AG08395 (cell line): ENCODE measurements at regions not wholly inside any gene's neighbourhood (a gene's known extent, or its start where the extent isn't known, plus 50 kb on each side); places are given as distances from the start of the nearest gene placed in this dataset.
"Not testable (repeated sequence)": the region's sequence is repeated elsewhere in the genome, so short reads cannot be mapped to it uniquely, and the experiment has no call there.

Source experiments
- DNase-seq: peaks from one replicate; pipeline ENCODE4 v3.0.0; 2012; ENCODE audit warnings: mixed read lengths, low spot score

GRCh38 chr17:33942414-33942813, 312.7 kb upstream of the CCL2 start:
- no peak for DNase-seq

DNA sequence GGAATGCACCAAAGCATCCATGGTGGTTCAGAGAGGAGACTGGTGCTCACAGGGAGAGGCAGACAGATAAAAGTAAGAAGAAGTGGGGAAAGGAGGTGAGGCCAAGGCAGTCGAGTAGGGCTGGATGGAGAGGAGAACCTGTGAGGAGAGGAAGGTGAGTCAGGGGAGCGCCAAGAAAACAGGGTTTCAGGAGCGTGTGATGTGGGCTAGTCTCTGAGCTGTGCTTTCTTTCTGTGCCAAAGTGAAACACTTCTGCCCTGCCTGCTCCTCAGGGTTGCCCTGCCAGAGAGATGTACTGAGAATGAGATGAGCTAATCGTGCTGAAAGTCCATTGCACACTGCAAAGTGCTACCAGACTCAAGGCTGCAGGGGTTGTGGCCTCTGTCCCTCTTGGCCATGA, 310.7 kb upstream of the CCL2 start:
- DNase-seq = no peak

DNA sequence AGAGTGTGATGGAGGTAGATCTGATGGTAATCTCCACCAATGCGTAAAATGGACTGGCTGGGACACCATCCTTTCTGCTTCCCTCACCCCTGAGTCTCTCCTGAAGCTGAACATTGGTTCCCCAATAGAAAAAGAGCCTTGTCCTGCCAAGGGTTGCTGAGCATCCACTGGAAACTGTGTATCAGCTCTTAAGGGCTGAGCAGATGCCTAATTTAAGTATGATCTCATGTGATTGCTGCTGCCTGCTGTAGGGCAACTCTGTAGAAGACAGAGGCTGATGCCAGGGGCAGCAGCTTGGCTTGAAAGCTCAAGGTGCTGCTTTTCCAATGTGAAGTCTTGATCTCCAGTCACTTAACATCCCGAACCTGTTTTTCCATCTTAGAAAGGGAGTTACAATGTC, 310.3 kb upstream of the CCL2 start:
- DNase-seq = no peak

GRCh38 chr17:33945646-33946546, 309.2 kb upstream of the CCL2 start:
- DNase-seq = no peak

GRCh38 chr17:33947762-33948161, 307.3 kb upstream of the CCL2 start:
- no peak for DNase-seq

- no peak for DNase-seq
These were observed 306.8 kb upstream of the CCL2 start for GRCh38 chr17:33948309-33948708.

GRCh38 chr17:33949100-33949499, 306.0 kb upstream of the CCL2 start:
- DNase-seq = peak; percentile 19

- DNase-seq = no peak
These were observed 305.0 kb upstream of the CCL2 start for GRCh38 chr17:33950061-33950460.

GRCh38 chr17:33952425-33952824, 302.7 kb upstream of the CCL2 start:
- no peak for DNase-seq

- DNase-seq = no peak
These were observed 300.5 kb upstream of the CCL2 start for GRCh38 chr17:33954597-33954996.

- no peak for DNase-seq
These were observed 299.6 kb upstream of the CCL2 start for GRCh38 chr17:33955461-33955860.

GRCh38 chr17:33959098-33959497, 296.0 kb upstream of the CCL2 start:
- not testable (repeated sequence) for DNase-seq

- no peak for DNase-seq
These were observed 292.0 kb upstream of the CCL2 start for GRCh38 chr17:33962857-33963655.

DNA sequence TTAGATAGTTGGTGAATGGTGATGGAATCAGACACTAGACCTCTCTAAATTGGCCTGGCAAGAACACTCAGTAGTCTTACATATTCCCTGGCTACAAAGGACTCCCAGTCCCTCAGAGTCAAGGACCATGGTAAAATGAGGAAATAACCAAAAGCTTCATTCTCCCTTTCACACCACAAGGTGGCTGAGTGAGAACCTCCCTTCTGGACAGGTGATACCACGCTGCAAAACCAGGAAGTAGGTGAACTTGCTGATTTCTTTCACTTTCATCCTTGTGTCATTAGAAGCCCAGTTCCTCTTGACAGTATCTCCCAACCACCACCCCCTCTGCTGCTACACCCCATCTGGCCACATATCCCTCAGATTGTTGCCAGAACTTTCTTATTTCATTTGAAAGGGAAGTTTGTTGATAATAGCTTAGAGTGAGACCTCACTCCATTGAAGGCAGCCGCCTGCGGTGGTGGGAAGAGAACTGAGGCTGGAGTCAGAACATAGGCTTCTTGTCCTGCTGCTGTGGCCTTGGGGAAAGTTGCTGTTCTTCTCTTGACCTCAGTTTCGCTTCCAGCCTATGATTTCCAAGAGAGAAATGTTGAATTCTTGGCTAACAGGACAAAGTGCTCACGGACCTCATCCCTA, 290.6 kb upstream of the CCL2 start:
- no peak for DNase-seq

GRCh38 chr17:33966410-33967059, 288.6 kb upstream of the CCL2 start:
- DNase-seq = no peak

DNA sequence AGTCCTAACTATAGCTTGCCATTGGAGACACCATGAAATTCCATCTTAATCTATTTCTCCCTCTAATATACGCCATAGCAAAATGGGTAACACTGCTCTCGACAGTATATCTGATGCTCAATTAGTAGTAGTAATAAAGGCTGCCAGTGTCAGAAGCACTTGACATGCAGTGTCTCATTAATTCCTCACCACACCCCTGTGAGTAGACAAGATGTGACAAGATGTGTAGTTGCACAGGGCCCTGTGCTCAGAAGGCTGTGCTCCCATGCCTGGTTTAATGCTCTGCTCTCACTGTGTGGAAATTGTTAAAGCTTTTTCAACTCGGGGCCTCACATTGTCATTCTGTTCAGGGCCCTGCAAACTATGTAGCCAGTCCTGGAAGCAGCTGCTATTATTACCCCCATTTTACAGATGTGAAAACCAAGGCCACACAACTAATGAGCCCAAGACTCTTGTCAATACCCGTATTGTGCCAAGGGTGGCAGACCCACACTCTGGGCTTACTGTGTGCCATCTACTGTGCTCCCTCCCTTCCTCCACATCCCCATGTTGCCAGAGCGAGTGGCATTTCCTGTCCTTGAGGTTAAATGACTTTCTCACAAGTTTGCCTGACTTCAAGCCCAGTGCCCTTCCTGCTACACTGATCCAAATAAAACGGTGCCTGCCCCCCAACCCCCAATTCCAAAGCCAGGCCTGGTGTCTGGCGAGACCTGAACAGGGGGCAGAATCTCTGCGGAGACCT, 287.3 kb upstream of the CCL2 start:
- DNase-seq = no peak

- peak; percentile 7 for DNase-seq
These were observed 286.6 kb upstream of the CCL2 start for GRCh38 chr17:33968350-33969044.

GRCh38 chr17:33970279-33970678, 284.8 kb upstream of the CCL2 start:
- no peak for DNase-seq

DNA sequence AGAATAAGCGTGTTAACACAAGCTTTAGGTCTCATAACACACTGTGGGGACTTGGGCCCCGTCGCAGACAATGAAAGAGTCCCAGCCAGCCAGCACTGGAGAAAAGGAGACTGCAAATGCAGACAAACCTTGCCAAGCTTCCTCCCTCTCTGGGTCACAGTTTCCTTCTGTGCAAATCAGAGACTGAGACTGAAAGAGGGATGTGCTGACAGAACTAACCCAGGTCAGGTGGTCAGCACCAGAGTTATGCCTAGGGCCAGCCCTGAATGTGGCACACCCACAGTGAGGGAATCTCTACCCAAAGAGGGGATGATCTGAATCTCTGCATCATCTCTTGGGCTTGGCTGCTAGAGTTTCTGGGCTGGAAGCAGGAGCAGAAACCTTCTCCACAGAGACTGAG, 282.3 kb upstream of the CCL2 start:
- no peak for DNase-seq

DNA sequence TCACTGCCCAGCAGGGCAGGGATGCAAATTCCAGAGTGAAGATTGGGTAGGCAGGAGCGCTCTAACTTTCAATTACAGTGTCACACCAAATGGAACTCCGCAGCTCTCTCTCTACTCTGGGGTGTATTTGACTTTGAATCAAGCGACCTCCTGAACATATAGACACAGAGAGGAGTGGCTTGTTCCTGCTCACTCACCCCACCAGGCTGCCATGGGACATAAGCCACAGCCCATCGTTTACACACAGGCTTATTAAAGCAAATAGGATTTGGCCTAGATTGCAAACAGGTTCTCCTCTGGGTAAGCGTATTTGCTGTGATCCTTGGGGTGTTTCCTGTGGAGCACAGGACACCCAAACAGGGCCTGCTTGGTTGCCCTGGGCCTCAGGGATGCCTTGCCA, 281.6 kb upstream of the CCL2 start:
- no peak for DNase-seq

- DNase-seq = no peak
These were observed 280.8 kb upstream of the CCL2 start for GRCh38 chr17:33974276-33974675.
